Non-pigmented ciliary epithelial cell (primary cell): ENCODE measurements at regions not wholly inside any gene's neighbourhood (a gene's known extent, or its start where the extent isn't known, plus 50 kb on each side); places are given as distances from the start of the nearest gene placed in this dataset.

Source experiments
- DNase-seq: peaks from one replicate; pipeline ENCODE4 v3.0.0-alpha.2; 2010; ENCODE audit warnings: low read depth

DNA sequence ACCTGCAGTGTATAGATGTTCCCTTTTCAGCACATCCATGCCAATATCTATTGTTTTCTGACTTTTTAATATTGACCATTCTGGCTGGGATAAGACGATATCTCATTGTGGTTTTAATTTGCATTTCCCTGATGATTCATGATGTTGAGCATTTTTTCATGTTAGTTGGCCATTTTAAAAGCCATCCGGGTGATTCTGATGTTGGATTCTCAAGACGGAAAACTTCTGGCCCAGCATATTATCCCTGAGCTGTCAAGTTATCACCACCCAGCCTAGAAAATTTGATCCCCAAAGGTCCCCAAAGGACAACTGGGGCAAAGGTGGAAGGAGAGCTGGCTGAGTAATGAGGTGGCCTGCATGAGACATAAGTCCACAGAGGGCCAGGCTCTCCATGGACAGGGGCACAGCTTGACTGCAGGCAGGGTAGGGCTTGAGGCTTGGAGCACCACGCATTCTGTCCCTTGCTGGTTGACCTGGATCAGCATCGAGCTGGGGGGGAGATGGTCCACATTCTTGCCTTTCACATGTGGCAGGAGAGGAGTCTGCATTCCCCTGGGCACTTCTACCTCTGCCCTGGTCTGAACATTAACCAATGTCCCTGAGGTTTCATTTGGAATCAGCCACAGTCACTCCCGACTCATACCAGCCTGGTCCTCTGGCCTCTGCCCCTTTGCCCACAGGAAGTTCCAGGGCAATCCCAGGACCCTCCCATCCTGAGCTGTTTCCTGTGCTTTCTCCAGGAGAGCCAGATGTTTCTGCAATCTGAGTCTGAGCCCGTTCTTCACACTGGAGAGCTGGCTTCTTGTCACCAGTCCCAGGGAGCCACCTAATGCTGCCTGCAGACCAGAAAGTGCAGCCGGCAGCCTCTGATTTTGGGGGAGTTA, 69.2 kb downstream of the ISG20 start:
- no peak for DNase-seq

DNA sequence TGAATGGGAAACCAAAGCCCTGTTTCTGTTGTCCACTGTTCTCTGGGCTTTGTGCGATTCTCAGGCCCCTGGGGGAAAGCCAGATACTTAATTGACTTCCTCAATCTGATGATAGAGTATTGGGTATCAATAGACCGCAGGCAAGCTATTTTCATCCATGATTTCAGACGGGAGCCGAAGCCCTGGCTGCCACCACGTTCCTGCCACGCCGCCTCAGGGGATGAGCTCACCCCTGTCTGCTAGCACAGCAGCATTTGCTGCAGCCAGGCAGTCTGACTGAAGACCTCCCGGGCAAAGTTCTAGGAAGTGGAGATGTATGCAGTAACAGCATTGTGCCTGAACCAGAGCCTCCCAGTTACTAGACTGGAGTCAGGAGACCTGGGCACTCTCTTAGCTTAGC, 69.8 kb downstream of the ISG20 start:
- no peak for DNase-seq

DNA sequence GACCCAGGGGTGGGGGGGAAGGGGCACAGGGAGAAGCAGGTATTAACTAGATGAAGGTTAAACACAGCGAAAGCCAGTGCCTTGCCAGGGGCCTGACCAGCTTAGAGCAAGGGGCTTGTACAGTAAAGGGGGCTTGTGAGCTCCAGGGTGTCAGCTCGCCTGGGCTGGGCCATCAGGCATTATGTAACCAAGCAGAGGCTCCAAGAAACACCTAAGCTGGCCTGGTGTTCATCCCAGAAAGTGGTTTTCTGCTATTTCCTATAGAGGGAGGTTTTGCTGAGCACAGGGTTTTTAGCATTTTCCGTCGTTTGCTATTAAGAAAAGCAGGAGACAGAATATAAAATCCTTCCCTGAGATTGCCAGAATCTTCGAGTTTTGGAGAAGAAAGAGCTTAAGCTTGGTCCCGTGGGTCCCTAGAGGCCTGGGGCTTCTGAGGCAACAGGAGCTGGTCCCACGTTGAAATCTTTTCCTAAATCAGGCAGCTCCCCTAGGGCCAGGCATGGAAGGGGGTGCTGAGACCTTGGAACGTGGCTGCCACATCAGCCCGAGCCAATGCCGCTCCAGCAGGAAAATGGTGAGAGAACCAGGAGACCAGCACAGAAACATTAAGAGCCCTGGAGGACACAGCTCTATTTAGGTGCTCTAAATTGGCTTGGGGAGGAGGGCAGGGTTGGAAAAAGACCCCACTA, 71.4 kb downstream of the ISG20 start:
- no peak for DNase-seq

DNA sequence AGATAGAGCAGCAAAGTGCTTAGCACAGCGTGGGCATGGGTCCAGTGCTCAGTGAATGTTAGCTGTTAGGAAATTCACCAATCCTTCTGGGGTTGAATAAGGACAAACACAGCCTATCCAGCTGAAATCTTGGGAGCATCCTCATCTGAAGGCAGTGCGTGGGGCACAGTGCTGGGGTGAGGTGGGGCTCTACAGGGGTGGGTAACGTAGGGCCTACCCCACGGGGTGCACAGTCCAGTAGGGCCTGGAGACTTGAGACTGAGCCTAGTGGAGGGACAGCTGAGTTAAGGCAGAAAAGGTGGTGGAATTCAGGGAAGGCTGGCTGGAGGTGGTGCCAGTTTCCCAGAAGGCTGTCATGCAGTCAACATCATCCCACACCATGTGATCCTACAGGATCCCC, 73.0 kb downstream of the ISG20 start:
- no peak for DNase-seq

DNA sequence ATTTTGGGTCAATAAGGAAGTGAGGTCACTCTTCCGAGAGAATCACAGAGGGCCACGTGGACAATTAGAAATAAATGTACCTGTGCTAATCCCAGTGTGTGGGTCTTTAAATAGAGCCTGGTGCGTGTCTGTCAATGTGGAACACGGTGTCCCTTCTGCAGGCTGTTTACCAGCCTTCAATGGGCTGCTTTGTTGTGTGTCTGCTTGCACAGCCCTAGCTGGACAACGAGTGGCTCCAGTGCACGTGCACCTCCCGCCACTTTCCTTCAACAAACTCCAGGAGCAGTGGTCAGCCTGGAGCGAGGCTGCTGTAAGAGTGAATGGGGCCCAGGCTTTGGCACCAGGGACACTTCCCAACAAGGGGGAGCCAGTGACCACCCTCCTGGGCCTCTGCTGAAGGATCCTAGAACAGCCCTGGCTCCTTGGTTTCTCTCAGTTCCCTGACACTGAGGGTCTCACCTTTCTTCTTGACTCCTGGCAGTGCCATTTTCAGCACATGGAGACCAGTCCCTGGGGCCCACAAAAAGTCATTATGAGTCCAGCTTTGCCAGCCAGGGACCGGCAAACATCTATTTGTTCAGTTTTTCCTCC, 76.1 kb downstream of the ISG20 start:
- DNase-seq: no peak

DNA sequence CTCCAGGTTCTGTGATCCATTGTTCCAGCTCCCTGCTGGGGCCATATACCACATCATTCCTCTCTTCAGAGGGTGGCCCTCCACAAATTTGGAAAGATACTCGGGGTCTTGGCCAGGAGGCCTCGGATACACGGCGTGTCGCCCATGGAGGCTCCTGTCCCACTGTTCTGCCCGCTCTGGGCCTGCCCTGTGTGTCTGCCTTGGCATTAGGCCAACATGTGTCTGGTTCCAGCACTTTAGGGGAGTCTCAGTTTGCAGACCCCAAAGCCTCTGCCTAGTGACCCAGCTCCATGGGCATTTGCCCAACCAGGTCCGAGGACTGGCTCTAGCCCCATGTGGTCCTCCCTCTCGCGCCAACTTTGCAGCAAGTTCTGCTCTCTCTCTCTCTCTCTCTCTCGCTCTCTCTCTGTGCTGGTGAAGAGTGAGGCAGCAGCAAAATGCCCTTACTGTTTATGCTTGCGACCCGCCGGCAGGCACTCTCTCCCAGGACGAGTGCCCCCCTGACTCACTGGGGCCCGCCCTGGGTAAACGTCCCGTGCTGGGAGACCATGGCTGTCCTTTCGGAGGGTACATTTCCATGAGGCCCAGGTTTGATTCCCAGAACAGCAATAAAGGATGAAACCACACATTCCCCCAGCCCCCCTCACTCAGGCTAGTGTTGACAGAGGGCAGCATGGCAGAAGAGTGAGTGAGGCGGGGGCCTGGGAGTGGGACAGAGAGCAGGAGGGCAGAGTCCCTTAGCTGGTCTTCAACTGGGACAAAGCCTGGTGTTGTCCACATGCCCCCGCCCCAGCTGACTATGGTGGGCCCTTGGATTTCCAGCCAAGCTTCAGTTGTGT, 77.9 kb downstream of the ISG20 start:
- no peak for DNase-seq

DNA sequence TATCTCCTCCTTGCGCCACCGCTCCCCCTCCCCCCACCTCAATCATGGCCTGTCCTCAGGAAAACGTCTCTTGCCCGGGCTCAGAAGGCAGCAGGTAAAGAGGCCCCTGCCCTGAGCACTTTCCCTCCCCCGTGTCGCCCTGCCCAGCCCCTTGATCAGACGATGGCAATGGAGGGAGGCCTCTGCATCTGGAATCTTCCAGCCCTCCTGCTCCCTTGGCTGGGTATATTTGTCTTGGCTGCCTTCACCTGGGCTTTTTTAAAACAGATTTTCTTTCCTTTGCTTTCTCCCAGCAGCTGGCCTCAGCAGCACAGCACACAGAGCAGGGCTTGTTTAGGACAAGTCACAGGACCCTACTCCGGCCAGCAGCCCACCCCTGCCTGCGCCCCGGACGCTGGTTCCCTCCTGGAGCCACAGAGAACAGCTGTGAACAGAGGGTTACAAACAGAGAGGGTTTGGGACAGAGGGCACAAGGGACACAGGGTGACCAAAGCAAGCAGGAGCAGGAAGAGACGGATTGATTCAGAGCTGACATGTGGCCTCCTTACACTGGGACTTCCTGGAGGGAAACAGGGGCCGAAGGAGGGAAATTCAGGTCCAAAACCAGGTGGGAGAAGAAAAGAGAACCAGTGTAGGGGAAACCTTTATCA, 78.7 kb downstream of the ISG20 start:
- DNase-seq: no peak

DNA sequence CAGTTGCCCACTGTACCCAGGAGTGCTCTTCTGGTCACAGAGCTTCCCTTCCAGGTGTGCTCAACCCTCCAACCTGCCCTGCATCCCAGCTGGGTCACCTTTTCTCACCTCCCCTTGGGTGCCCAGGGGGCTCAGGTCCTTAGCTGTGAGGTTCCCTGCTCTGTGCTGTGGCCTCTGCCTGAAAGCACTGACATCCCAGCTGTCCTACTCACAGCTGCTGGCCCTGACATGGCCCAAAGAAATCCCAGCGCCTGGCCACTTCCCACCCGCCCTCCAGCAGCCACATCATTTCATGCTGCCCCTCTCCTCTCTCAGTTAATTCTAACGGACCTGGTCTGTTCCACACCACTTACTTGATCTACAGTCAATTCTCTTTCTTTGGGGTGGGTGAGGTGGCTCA, 79.9 kb downstream of the ISG20 start:
- DNase-seq: no peak

DNA sequence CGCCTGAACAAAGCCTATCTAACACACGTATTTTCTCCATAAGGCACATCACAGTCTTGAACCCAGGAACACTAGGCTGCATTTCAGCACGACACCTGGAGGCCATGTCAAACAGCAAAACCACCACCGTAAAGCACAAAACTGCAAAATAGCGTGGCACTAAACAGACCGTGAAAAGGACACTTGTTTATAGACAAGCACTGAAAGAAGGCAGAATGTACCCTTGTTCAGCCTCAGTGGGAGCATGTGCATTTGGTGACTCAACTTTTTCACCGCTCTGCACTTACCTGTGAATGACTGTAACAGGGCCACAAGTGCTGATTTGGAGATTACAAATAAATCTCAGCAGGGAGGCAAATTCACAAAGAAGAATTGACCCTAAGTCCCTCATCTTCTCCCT, 80.8 kb downstream of the ISG20 start:
- no peak for DNase-seq

DNA sequence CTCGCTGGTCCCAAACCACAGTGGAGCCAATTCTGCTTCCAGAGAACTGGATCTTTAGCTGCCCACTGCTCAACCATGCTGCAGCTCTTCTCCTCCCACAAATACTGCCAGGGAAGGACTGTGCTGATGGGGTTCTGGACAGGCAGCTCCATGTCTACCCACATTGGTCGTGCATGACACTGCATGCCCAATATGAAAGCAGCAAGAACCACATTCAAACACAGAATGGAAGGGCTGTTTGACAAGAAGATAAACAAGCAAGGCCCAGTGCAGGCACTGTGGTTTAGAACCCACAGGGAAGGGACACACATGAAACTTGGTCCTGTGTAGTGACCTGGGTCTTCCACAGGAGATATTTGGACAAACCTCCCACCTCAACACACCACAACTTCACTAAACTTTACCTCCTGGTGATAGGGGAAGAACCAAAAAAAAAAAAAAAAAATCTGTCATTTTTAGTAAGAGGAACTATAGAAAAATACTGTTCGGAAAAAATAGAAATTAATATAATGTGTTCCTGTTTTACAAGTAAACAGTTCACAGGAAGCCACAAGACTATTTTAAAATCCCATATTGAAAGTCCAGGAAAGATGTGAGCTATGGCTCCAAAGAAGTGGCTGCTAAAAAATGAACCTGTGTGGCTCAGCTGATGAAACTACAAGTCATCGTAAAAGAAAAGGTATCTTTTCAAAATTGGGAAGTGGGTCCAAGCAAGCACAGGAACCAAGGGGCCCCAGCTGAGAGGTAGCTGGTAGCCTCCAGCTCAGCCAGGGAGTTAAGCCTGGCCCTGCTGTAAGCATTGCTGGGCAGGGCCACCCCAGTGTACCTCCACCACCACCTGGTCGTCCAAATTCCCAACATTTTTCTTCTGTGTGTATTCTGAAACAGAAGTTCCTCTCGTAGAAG, 77.7 kb upstream of the ACAN start:
- no peak for DNase-seq

DNA sequence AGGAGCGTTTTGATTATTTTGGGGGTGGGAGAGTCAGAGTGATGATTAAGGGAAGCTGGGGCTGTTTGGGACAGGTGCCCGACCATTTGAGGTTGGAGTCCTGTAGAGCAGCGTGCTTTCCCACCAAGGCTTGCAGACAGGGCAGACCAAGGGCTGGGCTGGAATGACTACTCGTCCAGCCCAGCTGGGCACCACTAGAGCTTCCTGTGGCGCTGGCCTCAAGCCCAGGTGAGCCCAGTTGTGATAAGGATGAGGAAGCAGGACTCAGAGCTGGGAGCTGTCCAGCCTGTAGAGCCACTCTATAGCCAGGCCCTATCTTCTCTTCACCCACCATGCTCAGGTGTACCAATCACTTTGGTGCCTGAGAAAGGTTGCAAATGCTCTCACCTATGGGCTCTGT, 75.8 kb upstream of the ACAN start:
- no peak for DNase-seq

DNA sequence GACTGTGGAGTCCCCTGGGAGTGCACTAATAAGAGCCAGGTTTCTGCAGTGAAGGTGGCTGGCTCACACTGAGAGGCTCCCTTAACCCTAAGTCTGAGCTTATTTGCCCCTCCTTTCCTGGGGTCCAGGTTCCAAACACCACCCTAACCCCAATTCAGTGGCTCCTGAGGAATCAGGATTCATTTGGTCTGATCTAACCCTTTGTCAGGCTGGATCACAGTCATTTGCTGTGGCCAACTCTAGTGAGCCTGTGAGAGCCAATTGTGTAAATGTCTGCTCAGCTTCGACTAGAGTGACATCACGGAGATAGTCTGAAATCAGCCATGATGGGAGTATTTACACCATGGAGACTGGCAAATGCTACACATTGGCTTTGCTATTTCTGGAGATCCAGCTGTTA, 73.7 kb upstream of the ACAN start:
- no peak for DNase-seq

DNA sequence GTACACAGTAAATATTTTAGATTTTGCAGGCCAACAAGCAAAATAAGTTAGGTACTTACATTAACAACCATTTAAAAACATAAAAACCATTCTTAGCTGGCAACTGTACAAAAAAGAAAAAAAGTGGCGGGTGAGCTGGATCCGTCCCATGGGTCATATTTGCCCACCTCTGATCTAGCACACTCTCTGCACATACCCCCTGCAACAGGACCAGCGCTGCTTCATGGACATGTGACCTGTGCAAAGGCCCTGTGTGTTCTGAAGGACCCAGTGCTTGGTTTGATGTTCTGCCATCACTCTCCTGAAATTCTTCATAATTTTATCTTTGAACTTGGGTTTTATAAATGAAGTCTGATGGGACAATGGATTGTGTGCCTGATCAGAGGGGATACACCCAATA, 72.5 kb upstream of the ACAN start:
- no peak for DNase-seq

DNA sequence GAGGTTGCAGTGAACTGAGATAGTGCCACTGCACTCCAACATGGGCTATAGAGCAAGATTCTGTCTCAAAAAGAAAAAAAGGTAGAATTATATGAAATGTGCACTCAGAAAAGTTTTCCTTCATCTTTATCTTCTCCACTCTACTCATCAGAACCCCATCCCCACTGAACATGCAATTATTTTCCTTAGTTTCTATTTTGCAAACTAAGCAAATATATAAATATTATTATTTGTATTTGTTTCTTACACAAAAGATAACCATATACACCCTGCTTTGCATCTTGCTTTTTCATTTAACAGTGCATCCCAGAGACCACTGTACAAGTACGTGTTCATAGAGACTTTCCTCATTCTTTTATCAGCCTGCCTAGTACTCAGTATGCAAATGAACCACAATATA, 68.0 kb upstream of the ACAN start:
- no peak for DNase-seq

DNA sequence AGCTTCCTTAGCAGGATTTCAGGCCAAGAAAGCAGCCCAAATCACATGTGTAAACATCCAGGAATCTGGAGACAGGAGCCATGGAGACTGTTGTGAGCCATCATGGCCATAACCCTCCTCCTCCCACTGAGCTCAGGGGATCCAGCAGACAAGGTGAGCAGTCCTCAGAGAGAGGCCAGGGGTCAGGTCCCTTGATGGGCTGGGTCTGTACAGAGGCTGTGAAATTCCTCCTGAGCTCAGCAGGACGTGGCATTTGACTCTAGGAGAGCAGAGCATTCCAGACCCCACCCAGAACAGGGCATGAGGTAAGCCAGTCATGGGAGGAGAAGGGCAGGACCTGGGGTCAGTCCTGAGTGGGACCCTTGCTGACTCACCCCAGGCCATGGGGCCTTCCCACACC, 67.0 kb upstream of the ACAN start:
- DNase-seq: no peak

DNA sequence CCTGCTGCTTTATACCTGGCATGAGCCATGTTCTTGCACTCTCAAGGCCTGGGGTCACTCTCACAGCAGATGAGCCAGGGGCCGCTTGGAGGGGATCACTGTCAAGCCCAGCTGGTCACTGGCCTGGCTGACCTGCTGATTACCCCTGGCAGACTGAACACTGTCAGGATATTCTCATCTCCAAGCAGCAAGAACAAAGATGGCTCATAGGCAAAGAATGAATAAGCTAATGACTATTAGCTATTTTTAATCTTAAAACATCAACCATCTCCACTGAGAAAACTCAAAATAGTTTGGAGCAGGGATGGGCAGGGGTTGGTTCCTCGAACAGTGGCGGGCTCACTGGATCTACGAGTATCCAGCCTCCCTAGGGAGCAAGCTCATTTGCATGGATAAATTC, 64.4 kb upstream of the ACAN start:
- DNase-seq: no peak

DNA sequence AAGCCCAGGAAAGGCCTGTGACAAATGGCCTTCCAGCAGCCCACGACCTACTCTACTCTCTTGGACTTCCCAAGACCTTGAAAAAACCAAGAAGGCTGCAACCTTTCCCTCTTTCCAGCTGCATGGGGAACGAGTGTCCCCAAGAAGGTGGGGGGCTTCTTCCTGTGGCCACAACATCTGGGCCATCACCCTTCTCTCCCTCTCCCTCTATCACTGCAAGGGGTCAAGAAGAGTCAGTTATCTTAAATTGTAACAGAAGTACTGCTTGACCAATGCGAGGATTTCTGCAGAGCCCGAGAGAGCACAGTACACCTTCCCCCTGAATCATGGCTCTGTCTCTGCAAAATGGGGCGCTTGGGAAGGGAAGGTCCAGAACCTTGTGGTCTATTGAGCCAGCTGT, 63.7 kb upstream of the ACAN start:
- no peak for DNase-seq

DNA sequence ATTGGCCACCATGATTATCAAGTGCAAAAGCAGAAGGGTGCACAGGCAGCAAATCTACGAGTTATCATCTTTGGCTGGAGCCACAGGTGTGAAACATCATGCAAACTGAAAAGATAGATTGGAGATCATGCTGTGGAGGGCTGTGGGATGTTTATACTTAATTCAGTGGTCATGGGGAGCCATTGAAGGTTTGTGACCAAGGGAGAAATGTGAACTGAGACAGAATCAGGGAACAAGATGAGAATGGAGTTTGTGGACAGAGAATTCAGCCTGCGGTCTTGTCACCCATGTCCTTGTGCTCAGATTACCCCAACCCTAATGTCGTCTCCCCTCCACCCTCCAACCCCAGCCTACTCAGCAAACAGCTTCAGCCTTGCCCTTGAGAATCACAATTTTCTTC, 62.9 kb upstream of the ACAN start:
- DNase-seq: no peak

DNA sequence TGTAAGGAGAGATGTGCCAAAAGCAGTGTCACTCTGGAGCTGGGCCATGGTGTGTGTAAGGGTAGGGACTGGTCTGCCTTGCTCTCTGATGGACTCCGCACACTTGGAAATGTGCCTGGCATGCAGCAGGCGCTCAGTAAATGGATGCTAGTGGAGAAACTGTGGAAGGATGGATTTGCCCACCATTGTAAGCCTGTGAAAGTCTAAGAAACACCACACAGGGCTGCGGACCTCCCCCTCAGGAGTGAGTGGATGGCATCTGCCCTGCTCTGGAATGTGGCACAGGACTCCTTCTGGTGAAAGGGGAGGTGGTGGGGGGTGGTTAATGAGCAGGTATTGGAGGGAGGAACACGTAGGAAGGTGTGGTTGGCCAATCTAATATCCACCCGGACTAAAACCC, 62.2 kb upstream of the ACAN start:
- no peak for DNase-seq

DNA sequence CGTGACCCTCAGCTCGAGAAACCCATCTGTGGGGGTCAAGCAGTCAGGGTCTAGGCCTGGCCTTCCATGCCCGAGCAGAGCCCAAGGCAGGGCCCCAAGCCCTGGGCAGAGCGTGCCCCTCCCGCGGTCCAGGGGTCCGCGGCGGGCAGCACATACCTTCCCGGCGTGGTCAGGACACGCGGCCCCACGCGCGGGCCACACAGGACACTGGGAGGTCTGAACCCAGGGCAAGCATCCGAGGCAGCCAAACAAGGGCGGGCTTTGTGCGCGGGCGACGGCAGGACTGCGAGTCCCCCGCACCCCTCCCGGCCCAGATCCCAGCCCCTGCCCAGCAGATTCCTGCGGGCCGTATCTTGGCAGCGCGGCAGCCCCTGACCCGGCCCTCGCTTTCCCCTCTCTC, 61.6 kb upstream of the ACAN start:
- no peak for DNase-seq

DNA sequence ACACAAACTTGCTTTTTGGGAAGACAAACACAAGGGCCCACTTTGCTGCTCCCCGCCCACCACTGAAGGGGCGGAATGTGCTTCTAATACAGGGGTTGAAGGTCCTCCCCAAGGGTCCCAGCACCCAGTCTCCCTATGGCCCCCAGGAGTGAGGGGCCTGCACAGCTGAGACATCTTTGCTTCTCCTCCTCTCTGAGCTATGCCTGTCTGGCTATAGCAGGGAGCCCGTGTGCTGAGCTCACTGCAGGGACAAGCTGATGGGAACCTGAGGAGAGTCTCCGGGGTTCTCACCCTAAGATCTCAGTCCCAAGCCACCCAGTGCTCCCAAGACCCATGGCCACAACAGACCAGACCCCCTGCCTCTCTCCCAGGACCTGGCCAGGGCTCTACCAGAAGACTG, 61.1 kb upstream of the ACAN start:
- DNase-seq: no peak
